HepG2 (cell line): ENCODE measurements at regions not wholly inside any gene's neighbourhood (a gene's known extent, or its start where the extent isn't known, plus 50 kb on each side); places are given as distances from the start of the nearest gene placed in this dataset.

ENCODE experiments used
- CCDC6 ChIP-seq: sonication (generic); formaldehyde crosslinking; IDR thresholded peaks from 2 replicates; pipeline ENCODE4 v1.8.1; 2022; ENCODE audit warnings: mild to moderate bottlenecking, missing genetic modification reagents, moderate library complexity
- CEBPG ChIP-seq: IDR thresholded peaks from 2 replicates; pipeline ENCODE4 v1.6.1; 2016
- ELF3 ChIP-seq: IDR thresholded peaks from 2 replicates; pipeline ENCODE4 v1.6.1; 2016; ENCODE audit warnings: missing genetic modification reagents, missing compliant biosample characterization
- FOXK1 ChIP-seq: sonication (generic); formaldehyde crosslinking; IDR thresholded peaks from 2 replicates; pipeline ENCODE4 v1.4.0; 2020; ENCODE audit warnings: low read depth, missing genetic modification reagents, borderline replicate concordance
- HDAC2 ChIP-seq: sonication (generic); formaldehyde crosslinking; IDR thresholded peaks from 2 replicates; pipeline ENCODE4 v1.4.0; 2020; ENCODE audit warnings: missing genetic modification reagents
- TF ChIP-seq, protein P1 (sequence below): sonication (generic); formaldehyde crosslinking; IDR thresholded peaks from 2 replicates; pipeline ENCODE4 v1.4.0; 2020; ENCODE audit warnings: mild to moderate bottlenecking, missing genetic modification reagents, borderline replicate concordance
- TF ChIP-seq, protein P2 (sequence below), 2 experiments: fragments of 450-650 bp in 1 of 2; sonication (generic) in 1 of 2; formaldehyde crosslinking; IDR thresholded peaks; 2 replicates each; pipeline versions ENCODE4 v1.5.0 to v1.8.0; 2020 to 2022; ENCODE audit warnings: mild to moderate bottlenecking in 1 of 2, missing genetic modification reagents in 1 of 2
- TF ChIP-seq, protein P3 (sequence below): sonication (generic); formaldehyde crosslinking; IDR thresholded peaks from 2 replicates; pipeline ENCODE4 v1.4.0; 2020; ENCODE audit warnings: mild to moderate bottlenecking, missing genetic modification reagents
- TF ChIP-seq, protein P4 (sequence below): sonication (generic); formaldehyde crosslinking; IDR thresholded peaks from 2 replicates; pipeline ENCODE4 v1.4.0; 2020; ENCODE audit warnings: mild to moderate bottlenecking, missing genetic modification reagents
- TF ChIP-seq, protein P5 (sequence below): sonication (generic); formaldehyde crosslinking; IDR thresholded peaks from 2 replicates; pipeline ENCODE4 v1.8.0; 2022; ENCODE audit warnings: missing genetic modification reagents, mild to moderate bottlenecking, moderate library complexity, borderline replicate concordance

DNA sequence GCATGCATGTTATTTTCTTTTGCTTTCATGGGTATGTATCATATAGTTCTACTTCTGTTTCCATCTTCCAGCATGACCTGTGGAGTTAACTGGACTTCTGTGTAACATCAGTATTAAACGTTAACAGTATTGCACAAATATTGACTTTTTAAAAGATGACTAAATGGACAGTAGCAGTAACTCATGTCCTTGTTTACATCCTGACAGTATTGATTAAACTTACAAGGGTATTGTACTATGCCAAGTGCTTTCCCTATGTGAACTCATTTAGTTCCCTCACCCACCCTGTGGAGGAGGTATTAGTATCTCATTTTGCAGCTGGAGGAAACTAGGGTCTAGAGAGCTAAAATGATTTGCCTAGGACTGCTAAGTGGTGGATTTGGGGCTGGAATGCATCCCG lies 128.7 kb upstream of the SLC10A2 start (continued):
- TF ChIP-seq, protein P1, sequence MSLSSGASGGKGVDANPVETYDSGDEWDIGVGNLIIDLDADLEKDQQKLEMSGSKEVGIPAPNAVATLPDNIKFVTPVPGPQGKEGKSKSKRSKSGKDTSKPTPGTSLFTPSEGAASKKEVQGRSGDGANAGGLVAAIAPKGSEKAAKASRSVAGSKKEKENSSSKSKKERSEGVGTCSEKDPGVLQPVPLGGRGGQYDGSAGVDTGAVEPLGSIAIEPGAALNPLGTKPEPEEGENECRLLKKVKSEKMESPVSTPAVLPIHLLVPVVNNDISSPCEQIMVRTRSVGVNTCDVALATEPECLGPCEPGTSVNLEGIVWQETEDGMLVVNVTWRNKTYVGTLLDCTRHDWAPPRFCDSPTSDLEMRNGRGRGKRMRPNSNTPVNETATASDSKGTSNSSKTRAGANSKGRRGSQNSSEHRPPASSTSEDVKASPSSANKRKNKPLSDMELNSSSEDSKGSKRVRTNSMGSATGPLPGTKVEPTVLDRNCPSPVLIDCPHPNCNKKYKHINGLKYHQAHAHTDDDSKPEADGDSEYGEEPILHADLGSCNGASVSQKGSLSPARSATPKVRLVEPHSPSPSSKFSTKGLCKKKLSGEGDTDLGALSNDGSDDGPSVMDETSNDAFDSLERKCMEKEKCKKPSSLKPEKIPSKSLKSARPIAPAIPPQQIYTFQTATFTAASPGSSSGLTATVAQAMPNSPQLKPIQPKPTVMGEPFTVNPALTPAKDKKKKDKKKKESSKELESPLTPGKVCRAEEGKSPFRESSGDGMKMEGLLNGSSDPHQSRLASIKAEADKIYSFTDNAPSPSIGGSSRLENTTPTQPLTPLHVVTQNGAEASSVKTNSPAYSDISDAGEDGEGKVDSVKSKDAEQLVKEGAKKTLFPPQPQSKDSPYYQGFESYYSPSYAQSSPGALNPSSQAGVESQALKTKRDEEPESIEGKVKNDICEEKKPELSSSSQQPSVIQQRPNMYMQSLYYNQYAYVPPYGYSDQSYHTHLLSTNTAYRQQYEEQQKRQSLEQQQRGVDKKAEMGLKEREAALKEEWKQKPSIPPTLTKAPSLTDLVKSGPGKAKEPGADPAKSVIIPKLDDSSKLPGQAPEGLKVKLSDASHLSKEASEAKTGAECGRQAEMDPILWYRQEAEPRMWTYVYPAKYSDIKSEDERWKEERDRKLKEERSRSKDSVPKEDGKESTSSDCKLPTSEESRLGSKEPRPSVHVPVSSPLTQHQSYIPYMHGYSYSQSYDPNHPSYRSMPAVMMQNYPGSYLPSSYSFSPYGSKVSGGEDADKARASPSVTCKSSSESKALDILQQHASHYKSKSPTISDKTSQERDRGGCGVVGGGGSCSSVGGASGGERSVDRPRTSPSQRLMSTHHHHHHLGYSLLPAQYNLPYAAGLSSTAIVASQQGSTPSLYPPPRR (CRISPR knock-in tag) = peak; percentile 59; the same call in 1 of the 2 replicates
- TF ChIP-seq ELF3 (CRISPR knock-in tag) = peak; percentile 29; the same call in 1 of the 2 replicates
- 0 out of 2 replicates have a peak, but pooled peaks have one; percentile 38 for TF ChIP-seq HDAC2
- TF ChIP-seq CEBPG = peak; percentile 41; the same call in 1 of the 2 replicates
- TF ChIP-seq, protein P2, sequence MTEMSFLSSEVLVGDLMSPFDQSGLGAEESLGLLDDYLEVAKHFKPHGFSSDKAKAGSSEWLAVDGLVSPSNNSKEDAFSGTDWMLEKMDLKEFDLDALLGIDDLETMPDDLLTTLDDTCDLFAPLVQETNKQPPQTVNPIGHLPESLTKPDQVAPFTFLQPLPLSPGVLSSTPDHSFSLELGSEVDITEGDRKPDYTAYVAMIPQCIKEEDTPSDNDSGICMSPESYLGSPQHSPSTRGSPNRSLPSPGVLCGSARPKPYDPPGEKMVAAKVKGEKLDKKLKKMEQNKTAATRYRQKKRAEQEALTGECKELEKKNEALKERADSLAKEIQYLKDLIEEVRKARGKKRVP (CRISPR knock-in tag; IDR thresholded peaks at IDR 0.05) = peak in 1 of 2 experiments; percentile 39; a peak in 1 of 4 replicates
- TF ChIP-seq CCDC6 = no peak
- TF ChIP-seq, protein P3, sequence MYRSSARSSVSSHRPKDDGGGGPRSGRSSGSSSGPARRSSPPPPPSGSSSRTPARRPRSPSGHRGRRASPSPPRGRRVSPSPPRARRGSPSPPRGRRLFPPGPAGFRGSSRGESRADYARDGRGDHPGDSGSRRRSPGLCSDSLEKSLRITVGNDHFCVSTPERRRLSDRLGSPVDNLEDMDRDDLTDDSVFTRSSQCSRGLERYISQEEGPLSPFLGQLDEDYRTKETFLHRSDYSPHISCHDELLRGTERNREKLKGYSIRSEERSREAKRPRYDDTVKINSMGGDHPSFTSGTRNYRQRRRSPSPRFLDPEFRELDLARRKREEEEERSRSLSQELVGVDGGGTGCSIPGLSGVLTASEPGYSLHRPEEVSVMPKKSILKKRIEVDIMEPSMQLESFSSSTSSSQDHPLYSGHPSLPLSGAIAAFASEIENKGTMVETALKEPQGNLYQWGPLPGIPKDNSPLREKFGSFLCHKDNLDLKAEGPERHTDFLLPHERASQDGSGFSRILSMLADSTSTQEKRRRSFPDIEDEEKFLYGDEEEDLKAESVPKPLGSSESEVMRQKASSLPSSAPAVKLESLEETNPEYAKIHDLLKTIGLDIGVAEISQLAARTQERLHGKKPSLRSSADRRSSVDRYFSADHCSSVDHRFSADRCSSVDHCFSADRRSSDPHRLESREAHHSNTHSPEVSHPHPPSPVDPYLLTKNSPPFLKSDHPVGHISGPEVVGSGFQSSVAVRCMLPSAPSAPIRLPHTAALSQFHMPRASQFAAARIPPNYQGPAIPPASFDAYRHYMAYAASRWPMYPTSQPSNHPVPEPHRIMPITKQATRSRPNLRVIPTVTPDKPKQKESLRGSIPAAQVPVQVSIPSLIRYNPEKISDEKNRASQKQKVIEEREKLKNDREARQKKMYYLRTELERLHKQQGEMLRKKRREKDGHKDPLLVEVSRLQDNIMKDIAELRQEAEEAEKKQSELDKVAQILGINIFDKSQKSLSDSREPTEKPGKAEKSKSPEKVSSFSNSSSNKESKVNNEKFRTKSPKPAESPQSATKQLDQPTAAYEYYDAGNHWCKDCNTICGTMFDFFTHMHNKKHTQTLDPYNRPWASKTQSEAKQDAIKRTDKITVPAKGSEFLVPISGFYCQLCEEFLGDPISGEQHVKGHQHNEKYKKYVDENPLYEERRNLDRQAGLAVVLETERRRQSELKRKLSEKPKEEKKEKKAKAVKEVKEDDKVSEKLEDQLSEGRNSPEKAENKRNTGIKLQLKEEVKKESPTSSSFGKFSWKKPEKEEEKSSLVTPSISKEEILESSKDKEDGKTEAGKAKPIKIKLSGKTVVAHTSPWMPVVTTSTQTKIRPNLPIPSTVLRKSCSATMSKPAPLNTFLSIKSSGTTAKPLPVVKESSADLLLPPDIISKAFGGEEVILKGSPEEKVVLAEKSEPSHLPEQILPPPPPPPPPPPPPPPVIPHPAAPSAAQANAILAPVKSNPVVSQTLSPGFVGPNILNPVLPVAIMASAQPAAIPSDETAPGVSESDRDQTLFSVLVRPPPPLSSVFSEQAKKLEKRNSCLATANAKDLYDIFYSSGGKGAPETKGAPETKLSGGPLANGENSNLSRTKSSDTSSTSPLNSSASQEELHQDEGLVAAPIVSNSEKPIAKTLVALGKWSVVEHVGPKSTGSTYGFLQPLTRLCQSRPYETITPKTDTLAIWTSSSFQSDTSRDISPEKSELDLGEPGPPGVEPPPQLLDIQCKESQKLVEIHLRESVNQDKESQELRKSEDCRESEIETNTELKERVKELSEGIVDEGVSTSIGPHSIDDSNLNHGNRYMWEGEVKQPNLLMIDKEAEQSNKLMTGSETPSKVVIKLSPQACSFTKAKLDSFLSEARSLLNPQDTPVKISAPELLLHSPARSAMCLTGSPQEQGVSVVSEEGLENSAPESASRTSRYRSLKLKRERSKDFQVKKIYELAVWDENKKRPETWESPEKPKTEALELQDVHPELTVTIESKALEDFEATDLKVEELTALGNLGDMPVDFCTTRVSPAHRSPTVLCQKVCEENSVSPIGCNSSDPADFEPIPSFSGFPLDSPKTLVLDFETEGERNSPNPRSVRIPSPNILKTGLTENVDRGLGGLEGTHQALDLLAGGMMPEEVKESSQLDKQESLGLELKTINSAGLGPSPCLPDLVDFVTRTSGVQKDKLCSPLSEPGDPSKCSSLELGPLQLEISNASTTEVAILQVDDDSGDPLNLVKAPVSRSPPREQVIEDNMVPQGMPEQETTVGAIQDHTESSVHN (CRISPR knock-in tag) = no peak
- TF ChIP-seq FOXK1 (CRISPR knock-in tag) = peak; percentile 78; the same call in 1 of the 2 replicates
- TF ChIP-seq, protein P4, sequence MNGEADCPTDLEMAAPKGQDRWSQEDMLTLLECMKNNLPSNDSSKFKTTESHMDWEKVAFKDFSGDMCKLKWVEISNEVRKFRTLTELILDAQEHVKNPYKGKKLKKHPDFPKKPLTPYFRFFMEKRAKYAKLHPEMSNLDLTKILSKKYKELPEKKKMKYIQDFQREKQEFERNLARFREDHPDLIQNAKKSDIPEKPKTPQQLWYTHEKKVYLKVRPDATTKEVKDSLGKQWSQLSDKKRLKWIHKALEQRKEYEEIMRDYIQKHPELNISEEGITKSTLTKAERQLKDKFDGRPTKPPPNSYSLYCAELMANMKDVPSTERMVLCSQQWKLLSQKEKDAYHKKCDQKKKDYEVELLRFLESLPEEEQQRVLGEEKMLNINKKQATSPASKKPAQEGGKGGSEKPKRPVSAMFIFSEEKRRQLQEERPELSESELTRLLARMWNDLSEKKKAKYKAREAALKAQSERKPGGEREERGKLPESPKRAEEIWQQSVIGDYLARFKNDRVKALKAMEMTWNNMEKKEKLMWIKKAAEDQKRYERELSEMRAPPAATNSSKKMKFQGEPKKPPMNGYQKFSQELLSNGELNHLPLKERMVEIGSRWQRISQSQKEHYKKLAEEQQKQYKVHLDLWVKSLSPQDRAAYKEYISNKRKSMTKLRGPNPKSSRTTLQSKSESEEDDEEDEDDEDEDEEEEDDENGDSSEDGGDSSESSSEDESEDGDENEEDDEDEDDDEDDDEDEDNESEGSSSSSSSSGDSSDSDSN (CRISPR knock-in tag) = no peak
- TF ChIP-seq, protein P5, sequence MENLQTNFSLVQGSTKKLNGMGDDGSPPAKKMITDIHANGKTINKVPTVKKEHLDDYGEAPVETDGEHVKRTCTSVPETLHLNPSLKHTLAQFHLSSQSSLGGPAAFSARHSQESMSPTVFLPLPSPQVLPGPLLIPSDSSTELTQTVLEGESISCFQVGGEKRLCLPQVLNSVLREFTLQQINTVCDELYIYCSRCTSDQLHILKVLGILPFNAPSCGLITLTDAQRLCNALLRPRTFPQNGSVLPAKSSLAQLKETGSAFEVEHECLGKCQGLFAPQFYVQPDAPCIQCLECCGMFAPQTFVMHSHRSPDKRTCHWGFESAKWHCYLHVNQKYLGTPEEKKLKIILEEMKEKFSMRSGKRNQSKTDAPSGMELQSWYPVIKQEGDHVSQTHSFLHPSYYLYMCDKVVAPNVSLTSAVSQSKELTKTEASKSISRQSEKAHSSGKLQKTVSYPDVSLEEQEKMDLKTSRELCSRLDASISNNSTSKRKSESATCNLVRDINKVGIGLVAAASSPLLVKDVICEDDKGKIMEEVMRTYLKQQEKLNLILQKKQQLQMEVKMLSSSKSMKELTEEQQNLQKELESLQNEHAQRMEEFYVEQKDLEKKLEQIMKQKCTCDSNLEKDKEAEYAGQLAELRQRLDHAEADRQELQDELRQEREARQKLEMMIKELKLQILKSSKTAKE (CRISPR knock-in tag) = no peak
